ENCODE measurements at regions not wholly inside any gene's neighbourhood (a gene's known extent, or its start where the extent isn't known, plus 50 kb on each side); places are given as distances from the start of the nearest gene placed in this dataset.
"Not testable (repeated sequence)": the region's sequence is repeated elsewhere in the genome, so short reads cannot be mapped to it uniquely, and the experiment has no call there.

DNA sequence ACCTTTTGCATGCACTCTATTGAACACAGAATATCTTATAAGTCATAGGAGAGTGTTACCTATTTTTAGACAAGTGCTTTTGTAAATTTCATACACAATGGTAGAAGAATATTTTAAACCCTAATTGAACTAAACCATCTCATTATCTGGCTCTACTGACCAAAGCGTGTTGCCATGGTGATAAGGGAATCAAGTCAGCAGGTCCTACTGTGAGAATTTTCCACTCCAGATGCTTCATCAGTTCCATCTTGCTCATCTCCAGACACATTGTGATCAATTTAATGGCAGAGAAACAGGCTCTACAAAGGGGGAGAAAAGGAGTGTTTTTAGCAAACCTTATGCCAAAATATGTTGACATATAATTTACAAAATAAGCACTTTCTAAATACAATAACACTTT is 621.9 kb upstream of the GHITM start:
- DNase-seq (ENCODE audit: low read depth in 3 of 3): no peak

DNA sequence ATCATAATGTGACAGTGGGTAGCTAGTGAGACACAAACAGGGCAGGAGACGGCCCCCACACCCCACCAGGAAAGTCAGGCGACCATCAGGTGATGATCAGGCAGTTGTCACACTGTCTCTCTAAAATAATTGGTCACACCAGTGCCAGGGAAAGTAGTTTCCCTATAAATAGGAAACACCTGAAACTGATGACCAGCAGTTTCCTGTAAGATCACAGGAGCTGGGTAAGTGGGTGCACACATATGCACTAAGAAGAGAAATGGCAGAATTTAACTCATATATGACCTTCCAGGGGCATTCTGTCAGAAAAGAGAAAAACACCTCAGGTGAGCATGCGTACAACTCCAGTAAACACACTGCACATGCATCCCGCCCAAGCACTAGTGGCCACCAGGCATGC is 620.5 kb upstream of the GHITM start:
- no peak for DNase-seq (ENCODE audit: low read depth in 3 of 3)

DNA sequence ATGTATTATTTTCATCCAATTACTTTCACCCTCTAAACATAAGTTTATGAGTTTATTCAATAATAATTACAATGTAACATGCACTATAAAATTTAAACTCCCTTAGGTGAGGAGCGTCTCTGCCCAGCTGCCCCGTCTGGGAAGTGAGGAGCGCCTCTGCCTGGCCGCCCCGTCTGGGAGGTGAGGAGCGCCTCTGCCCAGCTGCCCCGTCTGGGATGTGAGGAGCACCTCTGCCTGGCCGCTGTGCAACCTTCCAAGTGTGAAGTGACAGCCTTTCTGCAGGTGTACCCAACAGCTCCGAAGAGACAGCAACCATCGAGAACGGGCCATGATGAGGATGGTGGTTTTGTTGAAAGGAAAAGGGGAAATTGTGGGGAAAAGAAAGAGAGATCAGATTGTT is 618.9 kb upstream of the GHITM start:
- DNase-seq (ENCODE audit: low read depth in 3 of 3): not testable (repeated sequence)

DNA sequence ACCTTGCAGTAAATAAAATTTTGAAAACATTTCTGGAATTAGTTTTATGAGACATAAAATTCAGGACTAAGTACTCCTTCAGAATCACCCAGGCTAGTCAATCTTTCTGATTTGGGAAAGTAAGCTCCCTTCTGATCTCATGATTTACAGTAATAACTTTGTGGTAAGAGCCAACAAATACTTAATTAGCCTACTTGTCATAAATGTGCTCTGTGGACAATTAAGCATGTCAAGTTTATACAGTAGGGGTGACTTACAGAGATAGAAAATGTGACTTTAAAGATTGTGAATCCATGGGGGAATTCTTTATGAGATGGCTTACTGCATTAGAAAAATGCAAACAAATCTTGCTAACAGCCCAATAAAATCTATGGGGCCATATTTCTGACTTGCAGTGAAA is 616.9 kb upstream of the GHITM start:
- DNase-seq (ENCODE audit: low read depth in 3 of 3): no peak

DNA sequence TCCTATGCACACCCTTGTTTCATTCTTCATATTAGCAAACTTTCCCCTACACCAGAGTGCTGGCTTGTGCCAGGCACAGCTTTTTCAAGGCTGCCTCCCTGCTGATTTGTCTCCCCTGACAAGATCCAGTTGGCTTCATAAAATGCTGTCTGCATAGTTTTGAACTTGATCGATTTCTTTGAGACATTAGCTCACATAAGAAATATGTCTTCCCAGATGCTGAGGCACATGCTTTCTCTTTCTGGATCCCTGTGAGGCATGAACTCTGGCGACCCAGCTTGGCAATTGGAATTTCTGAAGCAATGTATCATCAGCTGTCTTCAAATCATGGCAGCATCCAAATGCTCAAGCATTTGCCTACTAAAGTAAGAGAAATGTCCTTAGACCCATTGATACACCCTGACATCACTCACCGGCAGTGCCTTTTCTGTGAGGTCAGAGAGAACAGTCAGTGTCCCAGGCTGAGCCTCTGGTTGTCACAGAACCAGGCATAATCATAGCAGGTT is 616.4 kb upstream of the GHITM start:
- no peak for DNase-seq (ENCODE audit: low read depth in 3 of 3)

DNA sequence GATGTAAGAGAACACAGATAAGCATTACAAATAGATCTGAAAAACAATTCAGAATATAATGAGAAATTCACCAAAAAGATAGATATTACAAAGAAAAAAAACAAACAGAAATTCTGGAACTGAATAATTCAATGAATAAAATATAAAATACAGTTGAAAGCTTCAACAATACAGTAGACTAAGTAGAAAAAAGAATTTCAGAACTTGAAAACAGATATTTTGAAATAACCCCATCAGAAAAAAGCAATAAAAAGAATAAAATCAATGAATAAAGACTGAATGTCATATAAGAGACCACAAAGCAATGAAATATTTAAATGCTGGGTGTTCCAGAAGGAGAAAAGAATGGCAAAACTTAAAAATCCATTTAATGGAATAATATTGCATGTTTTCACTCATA is 611.4 kb upstream of the GHITM start:
- DNase-seq (ENCODE audit: low read depth in 3 of 3): no peak

DNA sequence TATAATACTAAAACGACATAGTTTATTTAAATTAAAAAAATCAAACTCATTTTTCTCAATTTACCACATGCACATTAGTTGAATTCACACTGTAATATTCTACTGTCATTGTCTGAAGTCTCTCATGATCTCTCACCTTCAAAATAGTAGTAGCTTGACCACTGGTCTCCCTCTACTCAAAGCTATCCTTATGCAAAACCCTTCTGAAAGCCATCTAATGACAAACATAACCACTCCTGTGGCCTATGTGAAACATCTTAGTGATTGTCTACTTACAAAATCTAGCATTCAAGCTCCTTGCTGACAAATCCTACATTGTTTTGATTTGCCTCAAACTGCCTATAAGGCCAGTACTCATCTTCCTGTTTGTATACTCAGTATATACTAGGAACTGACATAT is 606.0 kb upstream of the GHITM start:
- no peak for DNase-seq (ENCODE audit: low read depth in 3 of 3)

DNA sequence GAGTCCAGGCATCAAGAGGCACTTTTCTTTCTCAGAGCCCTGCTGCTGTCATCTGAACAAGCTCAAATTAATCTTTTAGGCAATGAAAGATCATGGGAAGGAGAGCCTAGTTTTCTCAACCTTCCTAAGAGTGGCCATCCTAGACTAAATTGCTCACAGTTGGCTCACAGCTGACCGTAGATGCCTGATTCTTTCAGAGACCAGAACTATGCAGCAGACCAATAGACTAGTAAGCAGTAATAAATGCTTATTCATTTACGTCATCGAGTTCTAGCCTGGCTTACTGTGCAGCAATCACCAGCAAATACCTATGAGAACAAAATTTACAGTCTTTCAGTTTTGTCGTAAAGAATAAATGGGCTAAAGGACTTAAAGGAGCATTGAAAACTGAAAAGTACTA is 602.9 kb upstream of the GHITM start:
- no peak for DNase-seq (ENCODE audit: low read depth in 3 of 3)

DNA sequence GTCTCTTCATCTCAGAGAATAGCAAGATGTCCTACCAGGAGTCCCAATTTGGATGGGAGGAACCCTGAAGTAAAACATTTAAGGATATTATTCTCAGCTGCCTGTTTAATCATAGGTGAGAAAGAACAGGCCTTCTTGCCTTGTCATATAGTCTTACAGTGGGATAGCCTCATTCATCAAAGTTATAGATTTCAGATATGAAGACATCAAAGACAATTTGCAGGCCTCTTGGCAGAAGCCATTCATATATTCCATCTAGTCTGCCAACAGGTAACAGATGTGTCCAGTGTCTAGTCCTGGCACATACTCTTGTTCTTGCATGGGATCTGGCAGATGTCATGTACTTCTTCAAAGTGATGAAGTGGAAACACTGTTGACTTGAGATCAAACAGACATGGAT is 601.3 kb upstream of the GHITM start:
- no peak for DNase-seq (ENCODE audit: low read depth in 3 of 3)

DNA sequence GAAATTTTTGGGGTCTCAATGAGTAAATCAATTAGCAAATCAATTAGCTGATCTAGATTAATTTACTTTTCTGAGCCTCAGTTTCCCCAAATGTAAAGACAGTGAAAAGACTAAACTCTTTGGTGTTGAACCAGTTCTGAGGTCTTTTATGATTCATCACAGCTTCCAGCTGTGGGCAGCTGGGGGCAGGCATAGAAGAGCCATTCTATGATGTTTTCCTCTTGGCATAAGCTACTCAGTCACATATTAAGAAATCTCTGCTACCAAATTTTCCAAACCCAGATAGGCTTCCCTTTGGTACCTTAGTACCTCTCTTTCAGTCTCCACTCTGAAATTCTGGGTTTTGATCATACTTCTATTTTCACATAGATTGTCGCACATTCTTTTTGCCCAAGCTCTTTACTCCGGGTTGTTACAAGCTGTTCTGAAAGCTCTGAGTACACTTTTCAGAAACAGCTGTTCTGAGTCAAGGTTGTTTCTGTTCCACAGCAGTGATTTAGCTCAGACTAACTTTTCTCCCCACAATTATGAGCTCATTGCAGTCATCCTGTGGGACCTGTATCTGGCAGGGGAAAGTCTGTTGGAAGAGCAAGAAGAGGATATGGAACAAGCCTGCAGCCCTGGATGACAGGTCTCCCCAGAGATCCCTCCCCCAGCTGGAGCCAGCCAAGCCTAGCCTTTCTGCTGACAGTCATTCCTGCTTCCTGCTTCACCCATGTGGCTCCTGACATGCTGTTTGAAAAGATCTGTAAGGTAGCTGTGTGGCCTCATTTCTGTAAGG is 599.6 kb upstream of the GHITM start:
- DNase-seq (ENCODE audit: low read depth in 3 of 3): no peak

DNA sequence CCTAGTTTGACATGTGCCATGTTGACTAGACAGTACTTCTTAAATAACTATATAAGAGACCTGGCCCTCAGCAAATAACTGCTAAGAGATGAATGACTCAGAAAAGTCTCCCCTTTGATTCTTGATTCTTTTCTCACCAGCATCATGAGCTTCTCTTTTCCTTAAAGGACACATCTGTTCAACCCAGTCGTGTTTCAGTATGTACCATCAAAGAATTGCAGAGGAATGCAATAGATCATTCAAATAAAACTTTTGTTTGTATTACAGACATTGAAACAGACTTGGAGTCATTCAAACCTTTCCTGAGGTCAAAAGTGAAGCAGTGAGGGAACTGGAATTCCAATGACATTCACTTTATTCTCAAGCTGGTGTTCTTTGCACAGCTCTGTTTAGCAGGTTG is 598.3 kb upstream of the GHITM start:
- no peak for DNase-seq (ENCODE audit: low read depth in 3 of 3)

DNA sequence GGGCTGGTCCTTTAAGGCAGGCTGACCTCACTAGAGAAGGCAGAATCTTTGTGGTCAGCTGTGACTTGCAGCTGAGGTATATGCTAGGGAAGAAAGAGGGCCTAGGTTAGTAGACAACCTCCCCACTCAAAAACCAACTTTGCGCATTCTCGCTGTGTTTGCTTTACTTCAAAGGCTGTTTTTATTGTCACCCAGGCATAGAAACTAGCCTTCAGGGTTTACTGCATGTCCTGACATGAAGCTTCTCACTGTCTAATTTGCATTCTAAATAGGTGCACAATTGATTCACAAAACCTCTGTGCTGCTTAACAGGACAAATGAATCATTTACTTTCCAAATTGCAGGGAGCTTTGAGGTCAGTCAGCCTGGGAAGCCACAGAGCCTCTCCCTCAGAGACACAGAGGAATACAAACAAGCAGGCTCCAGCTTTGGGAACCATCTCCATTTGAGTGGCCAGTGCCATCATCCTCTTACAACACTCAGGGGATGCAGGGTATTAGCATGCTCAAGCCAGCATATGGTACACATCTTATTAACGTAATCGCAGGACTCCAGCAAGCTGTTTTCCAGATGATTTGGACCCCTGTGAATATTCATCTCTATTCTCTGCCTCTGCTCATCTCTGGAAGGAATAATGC is 596.4 kb upstream of the GHITM start:
- no peak for DNase-seq (ENCODE audit: low read depth in 3 of 3)

DNA sequence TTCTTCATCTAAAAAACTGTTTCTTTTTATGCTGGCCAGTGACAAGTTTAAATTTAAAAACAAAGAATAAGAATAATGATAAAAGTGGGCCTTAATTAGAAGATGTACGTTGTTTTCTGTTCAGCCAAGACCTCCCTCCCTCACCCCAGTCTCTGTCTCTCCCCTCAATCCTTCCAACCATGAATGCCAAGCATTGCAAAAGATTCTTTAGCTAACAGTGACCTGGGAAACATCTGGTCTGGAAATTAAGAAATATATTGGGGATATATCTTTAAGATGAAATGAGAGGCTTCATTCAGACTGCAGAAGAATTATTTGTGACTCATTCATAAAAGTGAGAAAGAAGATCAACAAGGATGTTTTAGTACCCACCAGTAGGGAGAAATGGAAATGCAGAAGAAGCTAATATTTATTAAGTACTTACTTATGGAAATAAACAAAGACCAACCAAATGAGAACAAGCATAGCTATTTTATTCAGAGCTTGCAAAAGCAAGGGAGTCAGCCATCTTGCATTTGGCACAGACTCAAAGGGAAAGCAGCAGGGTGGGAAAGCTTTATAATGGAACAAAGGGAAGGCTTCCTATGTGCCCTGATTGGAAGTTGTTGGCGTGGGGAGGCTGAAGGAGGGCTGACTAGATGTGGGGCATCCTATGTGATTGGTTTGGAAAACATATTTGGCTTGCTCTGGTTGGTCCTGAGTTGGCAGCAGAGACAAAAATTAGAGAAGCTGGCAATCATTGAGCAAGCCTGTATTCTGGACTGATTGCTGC is 595.4 kb upstream of the GHITM start:
- DNase-seq (ENCODE audit: low read depth in 3 of 3): no peak

DNA sequence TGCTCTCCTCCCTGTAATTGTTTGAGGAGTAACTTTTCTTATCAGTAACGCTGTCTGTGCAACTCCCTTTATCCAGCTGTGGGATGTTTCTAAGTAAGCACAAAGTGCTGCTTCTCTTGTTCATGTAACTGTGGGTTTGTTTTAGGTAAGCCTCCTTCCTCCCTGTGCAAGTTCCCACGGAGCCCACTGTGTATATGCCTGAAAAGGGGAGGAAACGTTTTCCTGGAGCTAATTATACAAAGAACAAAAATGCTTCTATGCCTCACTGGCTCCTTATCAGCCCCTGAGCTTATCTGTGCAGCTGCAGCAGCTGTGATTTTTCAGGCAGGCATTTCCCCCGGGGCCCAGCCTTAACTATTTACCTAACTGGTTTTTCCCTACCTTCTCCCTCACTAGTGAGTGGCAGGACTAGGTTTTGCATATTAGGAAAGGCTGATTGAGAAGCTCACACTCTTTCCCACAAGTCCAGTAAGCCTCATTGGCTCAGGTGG is 593.4 kb upstream of the GHITM start:
- DNase-seq (ENCODE audit: low read depth in 3 of 3): no peak

DNA sequence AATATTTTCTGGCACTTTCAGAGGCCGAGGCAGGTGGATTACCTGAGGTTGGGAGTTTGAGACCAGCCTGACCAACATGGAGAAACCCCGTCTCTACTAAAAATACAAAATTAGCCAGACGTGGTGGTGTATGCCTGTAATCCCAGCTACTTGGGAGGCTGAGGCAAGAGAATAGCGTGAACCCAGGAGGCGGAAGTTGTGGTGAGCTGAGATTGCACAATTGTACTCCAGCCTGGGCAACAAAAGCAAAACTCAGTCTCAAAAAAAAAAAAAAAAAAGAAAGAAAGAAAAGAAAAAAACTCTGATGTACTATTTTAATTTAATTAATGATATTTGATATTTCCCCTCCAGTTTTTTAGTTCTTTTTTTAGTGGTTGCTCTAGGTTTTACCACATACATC is 588.1 kb upstream of the GHITM start:
- DNase-seq (ENCODE audit: low read depth in 3 of 3): not testable (repeated sequence)

DNA sequence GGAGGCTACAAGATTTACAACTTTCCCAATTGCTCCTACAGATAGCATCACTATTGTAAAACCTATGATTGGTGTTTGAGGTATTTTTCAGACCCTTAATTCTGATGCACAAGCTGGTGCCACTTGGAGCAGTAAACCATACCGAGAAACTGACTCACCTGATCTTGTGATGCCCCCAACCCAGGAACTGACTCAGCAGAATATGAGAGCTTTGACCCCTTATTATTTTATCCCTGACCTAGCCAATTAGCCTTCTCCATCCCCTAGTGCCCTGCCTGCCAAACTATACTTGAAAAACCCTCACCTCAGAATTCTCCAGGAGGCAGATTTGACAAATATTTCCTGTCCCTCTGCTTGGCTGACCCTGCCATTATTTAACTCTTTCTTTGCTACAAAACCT is 585.9 kb upstream of the GHITM start:
- DNase-seq (ENCODE audit: low read depth in 3 of 3): no peak

DNA sequence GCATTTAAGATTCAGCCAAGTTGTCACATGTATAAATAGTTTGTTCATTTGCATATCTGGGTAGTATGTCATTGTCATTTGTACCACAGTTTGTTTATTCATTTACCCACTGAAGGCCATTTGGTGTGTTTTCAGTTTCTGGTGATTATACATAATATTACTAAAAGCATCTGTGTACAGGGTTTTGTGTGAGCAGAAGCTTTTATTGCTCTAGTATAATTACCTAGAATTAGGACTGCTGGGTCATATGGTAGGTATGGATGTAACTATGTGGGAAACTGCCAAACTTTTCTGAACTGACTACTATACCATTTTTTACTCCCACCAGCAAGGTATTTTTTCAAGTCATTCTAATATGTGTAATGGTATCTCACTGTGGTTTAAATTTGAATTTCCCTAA is 584.0 kb upstream of the GHITM start:
- no peak for DNase-seq (ENCODE audit: low read depth in 3 of 3)

DNA sequence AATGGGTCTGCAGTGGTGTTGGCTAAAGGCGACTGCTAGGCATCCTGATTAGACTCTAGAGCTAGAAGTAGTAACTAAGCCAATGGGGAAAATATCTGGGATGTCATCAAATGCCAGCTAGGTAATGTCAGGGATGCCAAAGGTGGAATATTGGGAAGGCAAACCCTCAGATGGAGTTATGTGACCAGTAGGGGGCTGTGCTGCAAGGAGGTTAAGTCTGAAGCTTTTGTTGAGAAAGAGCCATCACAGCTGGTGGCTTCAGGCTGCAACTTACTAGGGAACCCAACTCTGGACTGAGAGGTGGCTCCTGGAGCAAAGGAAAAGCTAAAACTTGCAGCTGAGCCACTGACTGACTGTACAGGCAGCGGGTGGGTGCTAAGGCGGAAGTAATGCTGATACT is 576.9 kb upstream of the GHITM start:
- no peak for DNase-seq (ENCODE audit: low read depth in 3 of 3)

DNA sequence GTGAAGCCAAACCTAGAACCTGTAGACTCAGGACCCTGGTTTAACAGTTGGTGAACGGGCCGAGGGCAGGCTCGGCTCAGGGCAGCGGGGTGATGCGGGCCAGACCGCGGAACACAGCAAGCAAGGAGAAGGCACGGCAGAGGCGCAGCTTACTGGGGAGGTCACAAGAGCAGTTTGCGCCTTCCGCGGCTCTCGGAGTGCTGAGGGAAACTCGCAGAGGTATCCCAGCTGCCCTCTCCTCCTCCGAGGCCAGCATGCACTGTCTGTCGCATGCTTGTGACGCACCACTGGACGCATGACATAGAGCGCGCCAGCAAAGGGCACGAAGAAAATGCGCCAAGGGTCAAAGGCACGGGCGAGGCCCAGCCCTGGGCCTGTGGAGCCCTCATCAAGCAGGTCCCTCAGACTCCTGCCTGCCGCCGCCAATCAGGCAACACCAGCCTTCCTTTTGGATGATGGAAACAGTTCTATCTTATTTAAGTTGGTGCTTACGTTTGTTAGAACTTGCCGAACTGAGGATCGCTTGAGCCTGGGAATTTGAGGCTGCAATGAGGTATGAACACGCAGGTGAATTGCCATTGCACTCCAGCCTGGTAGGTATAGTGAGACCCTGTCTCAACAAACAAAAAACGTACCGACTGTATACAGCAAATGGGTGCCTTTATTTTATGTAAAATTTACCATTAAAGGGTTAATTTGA is 574.3 kb upstream of the GHITM start:
- no peak for DNase-seq (ENCODE audit: low read depth in 3 of 3)

DNA sequence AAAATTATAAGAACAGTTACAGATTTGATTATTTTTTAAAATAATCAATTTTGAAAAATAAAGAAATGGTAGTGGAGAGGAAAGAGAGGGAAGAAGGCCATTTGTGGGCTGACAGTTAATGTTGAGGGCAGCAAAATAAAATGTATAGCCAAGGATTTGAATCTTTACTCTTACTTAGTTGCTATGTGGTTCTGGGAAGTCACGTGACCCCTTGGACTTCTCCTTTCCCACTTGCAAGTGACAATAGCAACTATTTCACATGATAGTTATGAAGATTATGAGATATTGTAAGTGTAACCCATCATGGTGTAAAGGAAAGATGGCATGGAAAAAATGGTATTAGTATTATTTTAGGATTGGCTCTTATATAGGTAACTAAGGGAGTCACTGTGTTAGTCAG is 567.3 kb upstream of the GHITM start:
- no peak for DNase-seq (ENCODE audit: low read depth in 3 of 3)

DNA sequence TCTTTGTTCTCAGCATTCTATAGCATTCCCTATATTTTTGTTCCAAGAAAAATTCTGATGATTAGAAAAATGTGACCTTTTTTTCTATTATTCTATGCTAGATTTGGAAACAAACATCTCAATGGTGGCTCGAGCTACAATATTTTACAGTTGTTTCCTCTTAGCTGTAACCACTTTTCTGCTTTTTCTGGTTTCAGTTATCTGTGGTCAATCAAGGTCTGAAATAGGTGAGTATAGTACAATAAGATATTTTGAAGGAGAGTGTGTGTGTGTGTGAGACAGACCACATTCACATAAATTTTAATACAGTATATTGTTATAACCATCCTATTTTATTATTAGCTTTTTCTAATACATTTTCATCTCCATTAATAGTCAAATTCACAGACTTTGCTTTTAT is 564.5 kb upstream of the GHITM start:
- DNase-seq (ENCODE audit: low read depth in 3 of 3): no peak

DNA sequence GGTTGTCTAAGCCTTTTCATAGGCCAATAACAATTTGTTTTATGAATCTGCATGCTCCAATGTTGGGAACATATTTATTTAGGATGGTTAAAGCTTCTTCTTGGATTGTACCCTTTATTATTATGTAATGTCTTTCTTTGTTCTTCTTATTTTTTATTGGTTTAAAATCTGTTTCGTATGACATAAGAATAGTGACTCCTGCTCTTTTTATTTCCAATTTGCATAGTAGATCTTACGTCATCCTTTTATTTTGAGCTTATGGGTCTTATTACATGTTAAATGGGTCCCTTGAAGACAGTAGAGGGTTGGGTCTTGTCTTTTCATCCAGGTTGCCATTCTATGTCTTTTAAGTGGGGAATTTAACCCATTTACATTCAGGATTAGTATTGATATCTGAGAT is 561.9 kb upstream of the GHITM start:
- no peak for DNase-seq (ENCODE audit: low read depth in 3 of 3)
